ENCODE measurements at regions not wholly inside any gene's neighbourhood (a gene's known extent, or its start where the extent isn't known, plus 50 kb on each side); places are given as distances from the start of the nearest gene placed in this dataset.

DNA sequence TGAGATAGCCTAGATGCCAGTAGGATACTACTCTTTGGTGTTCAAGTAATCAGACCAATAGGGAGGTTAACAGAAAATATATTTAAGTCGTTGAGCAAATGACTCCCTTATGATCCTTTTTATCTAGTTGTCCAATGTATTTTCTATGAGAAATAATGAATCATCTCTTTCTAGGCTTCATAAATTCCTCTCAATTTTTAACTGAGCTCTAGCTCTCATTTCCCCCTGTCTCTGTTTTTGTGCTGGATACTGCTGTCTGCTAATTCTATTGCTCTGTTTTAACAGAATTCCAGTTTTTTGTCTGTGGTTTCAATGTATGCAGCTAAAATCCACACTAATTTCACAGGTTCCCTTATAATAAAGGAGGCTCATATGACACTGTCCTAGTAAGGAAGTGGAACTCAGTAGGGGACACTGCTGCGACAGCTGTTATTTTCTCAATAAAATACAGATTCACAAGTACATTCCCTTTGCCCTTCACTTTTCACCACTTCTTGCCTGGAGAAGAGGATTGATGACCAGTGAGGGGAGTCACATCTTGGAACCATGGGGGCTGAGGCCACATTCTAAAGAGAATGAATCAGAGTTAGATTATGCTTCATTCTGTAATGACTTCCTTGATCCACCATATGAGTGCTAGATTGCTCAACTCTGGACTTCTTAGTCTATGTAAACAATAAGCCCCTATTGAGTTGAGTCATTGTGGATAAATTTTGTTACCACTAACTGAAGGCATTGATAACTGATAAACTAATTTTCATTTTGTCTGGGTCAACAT lies 558.7 kb upstream of the KCNMB2 start:
- WGBS (ENCODE audit: low lambda C conversion rate): 44% methylated on average over 2 of the region's 2 CpGs
- no peaks in the 10 kb centered on the region for H3K9me3 ChIP-seq (ENCODE audit: low read length)
- POLR2A ChIA-PET: no interaction called here
- DNase-seq (ENCODE audit: low spot score) (no peak), FAIRE-seq (no peak), ATAC-seq (no peak)
- no peak overlapping the region for H3K4me3 ChIP-seq (replicated peaks in 1 of 3; ENCODE audit: insufficient read depth in 1 of 3, low read depth in 2 of 3, low read length in 3 of 3)
- no peaks in the 10 kb centered on the region for H3K36me3 ChIP-seq (replicated peaks in 1 of 2; ENCODE audit: control insufficient read depth in 1 of 2, insufficient read depth in 2 of 2, low read length in 2 of 2)
- H3K4me2 ChIP-seq (ENCODE audit: low read depth, low read length): no peak overlapping the region
- CTCF ChIA-PET (ENCODE audit: low intra/inter-chr PET ratio, low total read pairs): no interaction called here
- no peak overlapping the region for H3K9ac ChIP-seq (ENCODE audit: insufficient read depth, low read depth, low read length)
- no TSS peak for BruUV-seq (replicated peaks)
- intact Hi-C loops (cut with micrococcal nuclease; ENCODE audit: unreplicated experiment) (no loop called here), in situ Hi-C loops (cut with HindIII; ENCODE audit: extremely low pct_ligation_motif_present, low pct_unique_long_range_greater_than_20kb) (no loop called here)
- no peak overlapping the region for H3K27ac ChIP-seq (ENCODE audit: extremely low read length, insufficient read depth, low read length)
- no peaks in the 10 kb centered on the region for H3K79me2 ChIP-seq (ENCODE audit: insufficient read depth, low read length)
- no peak overlapping the region for H2AFZ ChIP-seq (ENCODE audit: low read length)
- no peaks in the 10 kb centered on the region for H3K27me3 ChIP-seq (ENCODE audit: control insufficient read depth in 1 of 2, insufficient read depth in 2 of 2, low read length in 2 of 2)
- TF ChIP-seq ZNF432 (CRISPR knock-in tag; IDR thresholded peaks at IDR 0.05; ENCODE audit: borderline replicate concordance) (no peak), MTF2 (CRISPR knock-in tag; IDR thresholded peaks at IDR 0.05; ENCODE audit: borderline replicate concordance) (no peak), ZNF282 (IDR thresholded peaks at IDR 0.05; ENCODE audit: partially characterized antibody) (no peak), ZGPAT (CRISPR knock-in tag; IDR thresholded peaks at IDR 0.05) (no peak), ZFY (CRISPR knock-in tag; IDR thresholded peaks at IDR 0.05) (no peak), HMGA1 (CRISPR knock-in tag; conservative IDR thresholded peaks at IDR 0.05) (no peak), ZNF570 (CRISPR knock-in tag; IDR thresholded peaks at IDR 0.05; ENCODE audit: borderline replicate concordance) (no peak), ZNF20 (CRISPR knock-in tag; IDR thresholded peaks at IDR 0.05) (no peak), SIX1 (CRISPR knock-in tag; IDR thresholded peaks at IDR 0.05; ENCODE audit: borderline replicate concordance) (no peak), HMG20A (CRISPR knock-in tag; IDR thresholded peaks at IDR 0.05; ENCODE audit: borderline replicate concordance) (no peak), MZF1 (CRISPR knock-in tag; IDR thresholded peaks at IDR 0.05; ENCODE audit: borderline replicate concordance) (no peak), PBX2 (CRISPR knock-in tag; IDR thresholded peaks at IDR 0.05) (no peak)
- TF ChIP-seq, protein P1, sequence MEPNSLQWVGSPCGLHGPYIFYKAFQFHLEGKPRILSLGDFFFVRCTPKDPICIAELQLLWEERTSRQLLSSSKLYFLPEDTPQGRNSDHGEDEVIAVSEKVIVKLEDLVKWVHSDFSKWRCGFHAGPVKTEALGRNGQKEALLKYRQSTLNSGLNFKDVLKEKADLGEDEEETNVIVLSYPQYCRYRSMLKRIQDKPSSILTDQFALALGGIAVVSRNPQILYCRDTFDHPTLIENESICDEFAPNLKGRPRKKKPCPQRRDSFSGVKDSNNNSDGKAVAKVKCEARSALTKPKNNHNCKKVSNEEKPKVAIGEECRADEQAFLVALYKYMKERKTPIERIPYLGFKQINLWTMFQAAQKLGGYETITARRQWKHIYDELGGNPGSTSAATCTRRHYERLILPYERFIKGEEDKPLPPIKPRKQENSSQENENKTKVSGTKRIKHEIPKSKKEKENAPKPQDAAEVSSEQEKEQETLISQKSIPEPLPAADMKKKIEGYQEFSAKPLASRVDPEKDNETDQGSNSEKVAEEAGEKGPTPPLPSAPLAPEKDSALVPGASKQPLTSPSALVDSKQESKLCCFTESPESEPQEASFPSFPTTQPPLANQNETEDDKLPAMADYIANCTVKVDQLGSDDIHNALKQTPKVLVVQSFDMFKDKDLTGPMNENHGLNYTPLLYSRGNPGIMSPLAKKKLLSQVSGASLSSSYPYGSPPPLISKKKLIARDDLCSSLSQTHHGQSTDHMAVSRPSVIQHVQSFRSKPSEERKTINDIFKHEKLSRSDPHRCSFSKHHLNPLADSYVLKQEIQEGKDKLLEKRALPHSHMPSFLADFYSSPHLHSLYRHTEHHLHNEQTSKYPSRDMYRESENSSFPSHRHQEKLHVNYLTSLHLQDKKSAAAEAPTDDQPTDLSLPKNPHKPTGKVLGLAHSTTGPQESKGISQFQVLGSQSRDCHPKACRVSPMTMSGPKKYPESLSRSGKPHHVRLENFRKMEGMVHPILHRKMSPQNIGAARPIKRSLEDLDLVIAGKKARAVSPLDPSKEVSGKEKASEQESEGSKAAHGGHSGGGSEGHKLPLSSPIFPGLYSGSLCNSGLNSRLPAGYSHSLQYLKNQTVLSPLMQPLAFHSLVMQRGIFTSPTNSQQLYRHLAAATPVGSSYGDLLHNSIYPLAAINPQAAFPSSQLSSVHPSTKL (CRISPR knock-in tag; IDR thresholded peaks at IDR 0.05): no peak
- H4K20me1 ChIP-seq (ENCODE audit: insufficient read depth, low read length): no peaks in the 10 kb centered on the region
- no peaks in the 10 kb centered on the region for H3K4me1 ChIP-seq (ENCODE audit: insufficient read depth, low read length)
